Panc1 (cell line): ENCODE measurements at regions not wholly inside any gene's neighbourhood (a gene's known extent, or its start where the extent isn't known, plus 50 kb on each side); places are given as distances from the start of the nearest gene placed in this dataset.

Source experiments
- ATAC-seq: fragments of 200-7000 bp; cut with Tn5 transposase; 2 replicates; pipeline ENCODE4 v1.9.1; 2020; ENCODE audit warnings: mild to moderate bottlenecking, moderate library complexity
- BruUV-seq: library from RNA; stranded (reverse); fragments of 400-500 nt; replicated peaks from 2 replicates; lab custom pipeline; 2021; lab: Mats Ljungman, UMichigan
- CTCF ChIA-PET: fragments of 300-600 bp; sonication (Branson Sonifier 250); formaldehyde crosslinking; loops from one replicate; lab custom pipeline; 2022; ENCODE audit warnings: antibody characterized with exemption; lab: Charles Lee
- POLR2A ChIA-PET: fragments of 300-600 bp; sonication (Branson Sonifier 250); formaldehyde crosslinking; loops from one replicate; lab custom pipeline; 2022; ENCODE audit warnings: antibody characterized with exemption; lab: Charles Lee
- DNase-seq: peaks from one replicate; pipeline ENCODE4 v3.0.0-alpha.2; 2010; ENCODE audit warnings: low read depth, low spot score
- H3K27ac ChIP-seq: 2 replicates; pipeline ENCODE4 v1.5.1; 2011; ENCODE audit warnings: mild to moderate bottlenecking, low read length, inconsistent platforms
- H3K27me3 ChIP-seq: fragments of 200-500 bp; sonication (Bioruptor generic); 2 replicates; pipeline ENCODE4 v1.6.0; 2014; ENCODE audit warnings: low read length, inconsistent platforms; ENCODE audit not compliant: control insufficient read depth, insufficient read depth
- H3K36me3 ChIP-seq: fragments of 200-500 bp; sonication (Bioruptor generic); 2 replicates; pipeline ENCODE4 v1.5.1; 2014; ENCODE audit warnings: inconsistent platforms, mild to moderate bottlenecking, low read length, moderate library complexity; ENCODE audit not compliant: control insufficient read depth, insufficient read depth
- H3K4me1 ChIP-seq: 2 replicates; pipeline ENCODE4 v1.5.1; 2011; ENCODE audit warnings: inconsistent platforms, mild to moderate bottlenecking, low read length, moderate library complexity; ENCODE audit not compliant: control insufficient read depth, insufficient read depth
- H3K4me3 ChIP-seq, 2 experiments: 2 replicates each; pipeline ENCODE4 v1.5.1; 2011 to 2012; ENCODE audit warnings: low read depth in 2 of 2, low read length in 2 of 2, mild to moderate bottlenecking in 2 of 2, inconsistent platforms in 1 of 2, moderate library complexity in 1 of 2
- H3K9me3 ChIP-seq: fragments of 200-500 bp; sonication (Bioruptor generic); 2 replicates; pipeline ENCODE4 v1.5.1; 2014; ENCODE audit warnings: low read depth, mild to moderate bottlenecking, inconsistent platforms, low read length, moderate library complexity; ENCODE audit not compliant: control insufficient read depth, insufficient read depth
- POLR2AphosphoS5 ChIP-seq: IDR thresholded peaks from 2 replicates; pipeline ENCODE4 v1.6.1; 2012; ENCODE audit warnings: mild to moderate bottlenecking, low read depth, low read length, moderate library complexity
- SIN3A ChIP-seq: IDR thresholded peaks from 2 replicates; pipeline ENCODE4 v1.6.1; 2012; ENCODE audit warnings: low read depth, mild to moderate bottlenecking, low read length, moderate library complexity, borderline replicate concordance; ENCODE audit not compliant: insufficient read depth
- TCF7L2 ChIP-seq: IDR thresholded peaks from 2 replicates; pipeline ENCODE4 v1.6.1; 2011; ENCODE audit warnings: mild to moderate bottlenecking, low read depth, low read length, inconsistent platforms
- in situ Hi-C: cut with HindIII; loops from 2 replicates; pipeline ENCODE4 v1.10.0; 2016; ENCODE audit warnings: low sequenced_read_pairs, low pct_unique_long_range_greater_than_20kb
- intact Hi-C: fragments of 100-400 bp; cut with micrococcal nuclease; formaldehyde crosslinking; loops from one replicate; pipeline ENCODE4 v1.10.0; 2022; ENCODE audit not compliant: unreplicated experiment
- TF ChIP-seq, protein P1 (sequence below): fragments of 450-650 bp; IDR thresholded peaks from 2 replicates; pipeline ENCODE4 v1.5.1; 2017; ENCODE audit warnings: mild to moderate bottlenecking
- TF ChIP-seq, protein P2 (sequence below), 2 experiments: IDR thresholded peaks; 2 replicates each; pipeline ENCODE4 v1.6.1; 2011 to 2012; ENCODE audit warnings: low read depth in 2 of 2, control low read depth in 1 of 2, low read length in 1 of 2, mild to moderate bottlenecking in 1 of 2, moderate library complexity in 1 of 2; ENCODE audit not compliant: insufficient read depth in 1 of 2

DNA sequence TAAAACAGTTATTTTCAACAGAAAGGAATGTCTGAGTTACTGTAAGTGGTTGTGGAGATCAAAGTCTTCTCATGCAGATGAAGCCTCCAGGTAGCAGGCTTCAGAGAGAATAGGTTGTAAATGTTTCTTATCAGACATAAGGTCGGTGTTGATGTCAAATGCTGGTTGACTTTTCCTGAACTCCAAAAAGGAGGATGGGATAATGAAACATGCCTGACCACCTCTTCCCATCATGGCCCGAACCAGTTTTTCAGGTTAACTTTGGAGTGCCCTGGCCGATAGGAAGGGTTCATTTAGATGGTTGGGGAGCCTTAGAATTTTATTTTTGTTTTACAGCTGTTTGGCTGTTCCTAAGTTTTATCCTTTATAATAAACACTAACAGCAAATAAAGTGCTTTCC is 478.4 kb downstream of the ACTL7B start:
- TF ChIP-seq SIN3A (no peak), POLR2AphosphoS5 (no peak), TCF7L2 (no peak)
- TF ChIP-seq, protein P1, sequence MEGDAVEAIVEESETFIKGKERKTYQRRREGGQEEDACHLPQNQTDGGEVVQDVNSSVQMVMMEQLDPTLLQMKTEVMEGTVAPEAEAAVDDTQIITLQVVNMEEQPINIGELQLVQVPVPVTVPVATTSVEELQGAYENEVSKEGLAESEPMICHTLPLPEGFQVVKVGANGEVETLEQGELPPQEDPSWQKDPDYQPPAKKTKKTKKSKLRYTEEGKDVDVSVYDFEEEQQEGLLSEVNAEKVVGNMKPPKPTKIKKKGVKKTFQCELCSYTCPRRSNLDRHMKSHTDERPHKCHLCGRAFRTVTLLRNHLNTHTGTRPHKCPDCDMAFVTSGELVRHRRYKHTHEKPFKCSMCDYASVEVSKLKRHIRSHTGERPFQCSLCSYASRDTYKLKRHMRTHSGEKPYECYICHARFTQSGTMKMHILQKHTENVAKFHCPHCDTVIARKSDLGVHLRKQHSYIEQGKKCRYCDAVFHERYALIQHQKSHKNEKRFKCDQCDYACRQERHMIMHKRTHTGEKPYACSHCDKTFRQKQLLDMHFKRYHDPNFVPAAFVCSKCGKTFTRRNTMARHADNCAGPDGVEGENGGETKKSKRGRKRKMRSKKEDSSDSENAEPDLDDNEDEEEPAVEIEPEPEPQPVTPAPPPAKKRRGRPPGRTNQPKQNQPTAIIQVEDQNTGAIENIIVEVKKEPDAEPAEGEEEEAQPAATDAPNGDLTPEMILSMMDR = no peak
- TF ChIP-seq, protein P2, sequence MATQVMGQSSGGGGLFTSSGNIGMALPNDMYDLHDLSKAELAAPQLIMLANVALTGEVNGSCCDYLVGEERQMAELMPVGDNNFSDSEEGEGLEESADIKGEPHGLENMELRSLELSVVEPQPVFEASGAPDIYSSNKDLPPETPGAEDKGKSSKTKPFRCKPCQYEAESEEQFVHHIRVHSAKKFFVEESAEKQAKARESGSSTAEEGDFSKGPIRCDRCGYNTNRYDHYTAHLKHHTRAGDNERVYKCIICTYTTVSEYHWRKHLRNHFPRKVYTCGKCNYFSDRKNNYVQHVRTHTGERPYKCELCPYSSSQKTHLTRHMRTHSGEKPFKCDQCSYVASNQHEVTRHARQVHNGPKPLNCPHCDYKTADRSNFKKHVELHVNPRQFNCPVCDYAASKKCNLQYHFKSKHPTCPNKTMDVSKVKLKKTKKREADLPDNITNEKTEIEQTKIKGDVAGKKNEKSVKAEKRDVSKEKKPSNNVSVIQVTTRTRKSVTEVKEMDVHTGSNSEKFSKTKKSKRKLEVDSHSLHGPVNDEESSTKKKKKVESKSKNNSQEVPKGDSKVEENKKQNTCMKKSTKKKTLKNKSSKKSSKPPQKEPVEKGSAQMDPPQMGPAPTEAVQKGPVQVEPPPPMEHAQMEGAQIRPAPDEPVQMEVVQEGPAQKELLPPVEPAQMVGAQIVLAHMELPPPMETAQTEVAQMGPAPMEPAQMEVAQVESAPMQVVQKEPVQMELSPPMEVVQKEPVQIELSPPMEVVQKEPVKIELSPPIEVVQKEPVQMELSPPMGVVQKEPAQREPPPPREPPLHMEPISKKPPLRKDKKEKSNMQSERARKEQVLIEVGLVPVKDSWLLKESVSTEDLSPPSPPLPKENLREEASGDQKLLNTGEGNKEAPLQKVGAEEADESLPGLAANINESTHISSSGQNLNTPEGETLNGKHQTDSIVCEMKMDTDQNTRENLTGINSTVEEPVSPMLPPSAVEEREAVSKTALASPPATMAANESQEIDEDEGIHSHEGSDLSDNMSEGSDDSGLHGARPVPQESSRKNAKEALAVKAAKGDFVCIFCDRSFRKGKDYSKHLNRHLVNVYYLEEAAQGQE (IDR thresholded peaks at IDR 0.05; ENCODE audit: insufficient read depth in 1 of 2, low read depth in 2 of 2, low read length in 1 of 2) = no peak
- ATAC-seq = no peak
- CTCF ChIA-PET = no interaction called here
- intact Hi-C loops = no loop called here
- Histone ChIP-seq H3K4me3 (no peak overlapping the region), H3K27me3 (no peaks in the 10 kb centered on the region), H3K9me3 (no peaks in the 10 kb centered on the region), H3K27ac (no peak overlapping the region), H3K4me1 (no peaks in the 10 kb centered on the region), H3K36me3 (no peaks in the 10 kb centered on the region)
- DNase-seq = no peak
- BruUV-seq = no TSS peak
- in situ Hi-C loops = no loop called here
- POLR2A ChIA-PET = no interaction called here

DNA sequence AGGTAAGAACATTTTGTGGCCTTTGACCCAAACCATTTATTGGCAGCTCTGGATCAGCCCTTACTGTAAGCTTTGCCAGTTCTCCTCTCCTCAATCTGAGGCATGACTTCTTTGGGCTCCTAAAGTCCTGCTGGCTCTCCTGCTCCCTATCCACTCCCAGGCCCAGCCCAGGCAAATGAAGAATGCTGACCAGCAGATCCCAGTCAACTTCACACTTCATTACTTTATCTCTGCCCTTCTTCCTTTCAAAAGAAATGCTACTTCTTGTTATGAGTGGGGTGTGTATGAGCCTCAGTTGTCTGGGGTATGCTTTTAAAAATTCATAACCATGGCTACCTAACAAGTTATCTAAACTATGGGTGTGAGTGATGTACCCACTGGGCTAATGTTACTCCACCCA is 479.6 kb downstream of the ACTL7B start:
- in situ Hi-C loops = no loop called here
- POLR2A ChIA-PET = no interaction called here

More for the DNA sequence above, 479.6 kb downstream of the ACTL7B start:
- DNase-seq (no peak), ATAC-seq (no peak)
- intact Hi-C loops = no loop called here
- BruUV-seq = no TSS peak
- Histone ChIP-seq H3K4me1 (no peaks in the 10 kb centered on the region), H3K9me3 (no peaks in the 10 kb centered on the region), H3K36me3 (no peaks in the 10 kb centered on the region), H3K4me3 (no peak overlapping the region), H3K27ac (no peak overlapping the region), H3K27me3 (no peaks in the 10 kb centered on the region)
- TF ChIP-seq TCF7L2 (no peak), POLR2AphosphoS5 (no peak)
- TF ChIP-seq, protein P1 = no peak
- TF ChIP-seq, protein P2 (IDR thresholded peaks at IDR 0.05; ENCODE audit: insufficient read depth in 1 of 2, low read depth in 2 of 2, low read length in 1 of 2) = no peak
- CTCF ChIA-PET = no interaction called here
